ENCODE measurements at regions not wholly inside any gene's neighbourhood (a gene's known extent, or its start where the extent isn't known, plus 50 kb on each side); places are given as distances from the start of the nearest gene placed in this dataset.

GRCh38 chr2:193371200-193371599 lies 1176.5 kb upstream of the TMEFF2 start:
- TF ChIP-seq EZH2 (IDR thresholded peaks at IDR 0.05; ENCODE audit: insufficient read depth, low read length) (no peak), CTCF (IDR thresholded peaks at IDR 0.05; ENCODE audit: insufficient read depth, low read depth, low read length) (no peak)
